ENCODE measurements at regions not wholly inside any gene's neighbourhood (a gene's known extent, or its start where the extent isn't known, plus 50 kb on each side); places are given as distances from the start of the nearest gene placed in this dataset.

- TF ChIP-seq CTCF (conservative IDR thresholded peaks at IDR 0.05 in 1 of 2, IDR thresholded peaks at IDR 0.05 in 1 of 2; ENCODE audit: extremely low read depth in 1 of 2, insufficient read depth in 1 of 2, low read depth in 1 of 2, low read length in 2 of 2) = no peak
- TF ChIP-seq EZH2 (IDR thresholded peaks at IDR 0.05; ENCODE audit: borderline replicate concordance, low read length) = no peak
These were observed 58.7 kb downstream of the RMI2 start for GRCh38 chr16:11403920-11404319.

All from mammary epithelial cell (primary cell).